ENCODE measurements at regions not wholly inside any gene's neighbourhood (a gene's known extent, or its start where the extent isn't known, plus 50 kb on each side); places are given as distances from the start of the nearest gene placed in this dataset.

DNA sequence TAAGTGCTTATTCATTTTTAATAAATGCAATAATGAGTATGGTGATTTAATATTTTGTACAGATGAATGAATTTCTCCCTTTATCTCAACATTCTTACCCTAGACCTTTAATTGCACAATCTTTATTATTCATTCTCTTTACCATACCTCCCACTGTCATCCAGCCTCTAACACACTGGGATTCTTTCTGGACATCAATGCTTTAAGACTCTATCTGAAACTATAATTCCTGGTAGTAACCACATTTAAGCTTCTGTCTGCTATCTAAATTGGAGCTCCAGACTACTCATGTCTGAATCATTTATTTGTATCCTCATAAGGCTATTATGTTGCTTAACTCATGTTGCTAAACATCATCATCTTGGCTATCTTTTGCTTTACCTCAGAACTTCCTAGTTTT, 270.2 kb downstream of the ALG10B start:
- peak; percentile 64 to 67 for DNase-seq

DNA sequence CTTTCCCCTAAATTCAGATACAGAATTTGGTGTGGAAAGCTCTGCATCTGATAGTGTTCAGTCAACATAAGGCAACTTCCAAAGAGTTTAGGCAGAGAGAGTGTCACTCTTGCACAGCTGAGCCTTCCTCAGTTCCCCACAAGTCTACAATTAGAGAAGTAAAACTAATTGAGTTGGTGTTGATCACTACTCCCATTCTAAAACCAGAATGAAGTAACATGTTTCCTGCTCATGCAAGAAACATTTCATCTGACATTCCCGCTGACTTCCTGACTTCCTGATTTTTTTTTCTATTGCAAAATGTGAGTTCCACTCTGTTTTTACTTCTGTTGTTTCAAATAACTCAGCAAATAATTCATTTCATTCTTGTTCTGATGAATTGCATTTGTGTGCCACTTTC, 271.0 kb downstream of the ALG10B start:
- DNase-seq, result peak; percentile 66 to 88

DNA sequence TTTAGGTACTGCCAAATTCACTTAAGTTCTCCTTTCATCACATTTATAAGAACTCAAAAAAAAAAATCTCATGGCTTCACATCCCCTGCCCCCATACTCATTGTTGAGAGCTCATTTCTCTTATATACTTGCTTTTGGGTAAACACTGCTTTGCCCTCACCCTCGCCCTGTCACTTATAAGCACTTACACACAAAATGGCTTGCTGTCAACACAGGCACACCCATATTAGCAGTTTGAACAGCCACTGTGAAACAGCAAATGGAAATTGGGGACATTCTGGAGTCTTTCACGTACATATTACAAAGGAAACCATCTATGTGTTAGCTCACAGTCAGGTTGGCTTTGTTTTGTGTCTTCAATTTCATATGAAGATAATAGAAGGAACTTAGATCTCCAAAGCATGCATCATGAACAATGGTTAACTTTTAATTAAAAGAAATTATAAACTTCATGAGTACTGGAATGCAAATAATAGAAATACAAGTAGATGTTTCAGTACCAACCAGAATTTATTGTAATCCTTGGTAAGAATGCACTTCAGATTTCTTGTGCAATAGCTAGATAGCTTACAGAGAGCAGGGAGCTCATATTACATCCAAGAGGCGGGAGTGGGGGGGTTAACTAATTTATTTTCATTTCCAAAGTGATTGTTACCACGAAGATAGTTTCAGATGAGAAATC, 272.2 kb downstream of the ALG10B start:
- DNase-seq, result no peak

DNA sequence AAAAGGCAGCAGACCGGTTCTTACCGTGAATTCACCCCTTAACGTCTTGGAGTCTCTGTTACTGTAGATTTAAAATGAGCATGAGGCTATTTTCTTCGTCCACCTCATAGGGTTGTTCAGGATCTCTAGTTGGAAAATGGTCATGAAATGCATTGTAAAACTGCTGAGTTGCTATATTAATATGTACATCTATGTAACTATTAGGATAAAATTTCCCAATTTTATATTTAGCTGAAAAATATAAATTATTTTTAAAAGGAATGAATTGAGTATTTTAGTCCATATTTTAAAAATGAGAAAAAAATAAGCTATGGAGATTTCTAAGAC, 272.7 kb downstream of the ALG10B start:
- no peak for DNase-seq

DNA sequence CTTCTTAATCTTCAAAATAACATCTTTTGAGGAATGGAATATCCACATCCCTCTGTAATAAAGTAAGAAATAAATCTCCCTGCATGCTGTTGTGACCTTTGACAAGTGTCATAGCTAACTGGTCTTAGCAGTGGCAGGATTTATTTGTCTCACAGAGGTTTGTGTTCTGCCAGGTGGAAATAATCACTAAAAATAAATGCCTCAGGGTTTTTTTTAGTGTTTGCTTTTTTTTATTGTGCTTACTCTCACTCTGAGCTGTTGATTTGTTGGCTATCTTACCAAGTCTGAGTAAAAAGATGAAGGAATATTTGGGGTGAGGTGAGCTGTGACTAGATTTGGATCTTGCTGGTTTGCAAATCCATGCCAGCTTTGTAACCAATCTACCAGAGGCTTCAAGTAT, 285.4 kb downstream of the ALG10B start:
- DNase-seq, result no peak
